GM23338 (cell line): ENCODE measurements at regions not wholly inside any gene's neighbourhood (a gene's known extent, or its start where the extent isn't known, plus 50 kb on each side); places are given as distances from the start of the nearest gene placed in this dataset.

Source experiments
- CTCF ChIP-seq, 2 experiments: fragments of 200-600 bp in 1 of 2; sonication (generic) in 1 of 2; conservative IDR thresholded peaks; 2 replicates each; pipeline versions ENCODE4 v1.5.1 to v1.6.1; 2016 to 2017; ENCODE audit warnings: antibody characterized with exemption in 2 of 2, low read depth in 2 of 2, mild to moderate bottlenecking in 2 of 2, moderate library complexity in 1 of 2
- STAT1 ChIP-seq: IDR thresholded peaks from one replicate; pipeline ENCODE4 v1.6.1; 2016; ENCODE audit warnings: antibody characterized with exemption; ENCODE audit not compliant: unreplicated experiment

DNA sequence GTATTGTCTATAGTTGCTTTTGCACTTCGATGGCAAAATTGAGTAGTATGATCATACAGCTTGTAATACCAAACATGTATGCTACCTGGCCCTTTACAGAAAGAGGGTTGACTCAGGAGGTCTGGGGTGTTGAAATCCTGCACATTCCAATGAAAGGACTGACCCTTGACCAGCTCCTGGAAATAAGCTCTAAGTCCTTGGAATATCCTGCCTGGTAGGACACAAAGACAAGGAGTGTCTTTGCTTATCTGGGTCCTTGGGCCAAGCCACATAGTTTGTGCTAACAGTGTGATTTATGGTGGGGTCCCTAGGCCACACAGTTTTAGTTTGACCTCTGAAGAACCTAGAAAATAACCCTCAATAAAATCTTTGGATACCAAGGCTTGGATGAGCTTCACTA, 89.3 kb upstream of the FTMT start:
- no peak for TF ChIP-seq STAT1
- TF ChIP-seq CTCF (conservative IDR thresholded peaks at IDR 0.05; ENCODE audit: low read depth in 2 of 2) = no peak
